GM21576 (cell line): ENCODE measurements at regions not wholly inside any gene's neighbourhood (a gene's known extent, or its start where the extent isn't known, plus 50 kb on each side); places are given as distances from the start of the nearest gene placed in this dataset.

Experiments used
- ATAC-seq: cut with Tn5 transposase; IDR thresholded peaks from one replicate; pipeline ENCODE4 v1.9.1; 2021; ENCODE audit warnings: mild to moderate bottlenecking, moderate library complexity; ENCODE audit not compliant: unreplicated experiment

DNA sequence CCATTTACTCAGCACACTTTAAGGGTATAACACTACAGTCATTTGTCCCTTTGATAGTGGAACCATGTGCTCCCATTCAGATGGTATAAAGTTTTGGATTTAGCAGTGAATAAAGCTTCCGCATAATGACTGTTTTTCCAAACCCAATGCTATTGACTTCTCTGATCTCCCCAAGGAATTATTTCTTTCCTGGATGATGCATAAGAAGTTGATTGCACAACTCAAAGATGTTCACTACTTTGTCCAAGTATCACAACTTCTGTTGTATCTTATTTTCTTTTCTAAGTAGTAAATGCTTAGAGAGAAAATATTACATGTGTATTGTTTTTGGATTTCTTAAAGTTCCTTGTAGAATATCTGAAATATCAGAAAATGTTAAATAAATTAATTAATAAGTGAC is 300.2 kb downstream of the GPM6A start:
- no peak for ATAC-seq

GRCh38 chr4:175514174-175514573 is 297.9 kb downstream of the GPM6A start:
- no peak for ATAC-seq

- ATAC-seq: no peak
Observed at GRCh38 chr4:175530655-175531054, 281.4 kb downstream of the GPM6A start.

DNA sequence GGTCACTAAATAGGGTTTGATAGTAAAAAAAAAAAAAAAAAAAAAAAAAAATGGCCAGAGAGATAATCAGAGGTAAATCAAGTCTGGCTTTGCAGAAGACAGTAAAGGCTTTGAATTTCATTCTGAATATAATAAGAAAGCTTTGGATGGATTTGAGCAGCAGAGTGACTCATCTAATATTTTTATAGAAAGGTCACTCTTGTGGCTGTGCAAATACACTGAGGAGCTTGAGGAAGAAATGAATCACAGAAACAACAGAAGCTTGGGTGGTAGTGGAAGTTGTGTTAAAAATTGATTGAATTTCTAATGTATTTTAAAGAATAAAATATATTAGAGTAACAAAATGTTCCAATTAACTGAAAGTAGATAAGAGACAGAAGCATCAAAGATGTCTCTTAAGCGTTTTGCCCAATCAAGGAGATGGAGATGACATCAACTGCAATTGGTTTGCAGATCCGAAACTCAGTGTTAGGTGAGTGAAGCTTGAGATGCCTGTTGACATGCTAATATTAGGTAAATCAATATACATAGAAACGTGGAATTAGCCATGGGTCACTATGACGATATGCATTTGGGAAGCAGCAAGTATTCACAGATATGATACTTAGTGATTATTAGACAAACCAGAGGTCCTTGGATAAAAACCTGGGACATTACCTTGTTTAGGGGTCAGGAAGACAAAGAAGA is 280.5 kb downstream of the GPM6A start:
- ATAC-seq: no peak

DNA sequence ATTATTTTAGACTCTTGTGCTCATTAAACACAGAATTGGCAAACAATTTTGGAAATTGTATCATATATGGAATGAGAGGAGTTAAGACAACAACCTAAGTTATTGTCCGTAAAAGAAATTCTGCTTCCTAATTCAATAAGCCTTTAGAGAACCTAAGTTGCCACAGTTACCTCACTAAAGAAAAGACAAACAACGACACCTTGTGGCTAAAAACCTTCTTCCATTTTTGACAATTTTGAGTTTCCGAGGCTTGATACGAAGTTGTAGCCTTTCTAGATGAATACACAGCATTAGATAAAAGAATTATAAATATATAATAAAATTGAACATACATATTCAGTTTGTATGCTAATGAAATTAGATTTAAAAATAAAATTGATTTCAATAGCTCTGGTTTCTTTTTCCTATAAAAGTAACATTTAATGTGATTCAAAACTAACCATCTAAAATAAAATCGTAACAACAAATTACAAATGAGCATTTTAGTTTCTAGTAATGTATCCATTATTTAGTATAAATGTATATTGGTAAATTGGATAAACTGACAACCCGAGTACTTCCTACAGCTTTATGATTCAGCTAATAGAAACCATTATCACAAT is 275.1 kb downstream of the GPM6A start:
- ATAC-seq: peak; percentile 64

DNA sequence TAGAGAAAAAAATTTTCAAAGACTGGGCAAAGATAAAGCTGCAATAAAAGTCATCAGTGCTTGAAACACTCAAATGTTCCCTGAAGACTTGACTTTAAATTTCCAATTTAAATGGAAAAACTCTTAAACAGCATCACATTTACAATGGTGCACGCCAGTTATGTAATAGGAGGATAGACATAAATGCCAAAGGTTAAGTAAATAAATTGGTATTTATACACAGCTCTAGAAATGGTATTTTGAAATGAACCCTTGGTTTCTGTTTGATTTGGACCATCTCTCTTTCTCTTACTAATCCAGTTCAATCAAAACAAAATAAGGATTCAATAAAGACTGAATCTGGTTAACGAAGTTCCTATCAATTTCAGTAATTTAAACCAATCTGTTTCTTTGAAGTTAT is 272.6 kb downstream of the GPM6A start:
- no peak for ATAC-seq

- no peak for ATAC-seq
Observed at GRCh38 chr4:175540151-175540550, 271.9 kb downstream of the GPM6A start.

GRCh38 chr4:175540732-175541131 is 271.3 kb downstream of the GPM6A start:
- no peak for ATAC-seq

DNA sequence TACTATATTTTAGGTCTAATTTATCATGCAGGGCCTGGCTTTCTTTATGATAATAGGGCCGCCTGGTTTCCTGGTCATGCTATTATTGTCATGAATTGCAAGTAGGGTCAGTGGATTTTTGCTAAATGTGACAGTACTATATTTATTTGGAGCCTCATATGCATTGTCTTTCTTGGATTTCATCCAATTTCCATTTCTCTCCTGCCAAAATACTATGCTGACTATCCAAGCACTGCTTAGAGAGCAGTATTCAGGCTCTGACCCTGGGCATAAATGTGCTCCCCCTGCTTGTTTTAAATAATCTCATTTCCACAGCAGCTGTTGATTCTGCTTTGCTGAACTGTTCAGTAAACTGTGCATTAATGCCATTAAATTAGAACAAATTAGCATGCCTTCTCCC is 269.3 kb downstream of the GPM6A start:
- ATAC-seq: no peak

DNA sequence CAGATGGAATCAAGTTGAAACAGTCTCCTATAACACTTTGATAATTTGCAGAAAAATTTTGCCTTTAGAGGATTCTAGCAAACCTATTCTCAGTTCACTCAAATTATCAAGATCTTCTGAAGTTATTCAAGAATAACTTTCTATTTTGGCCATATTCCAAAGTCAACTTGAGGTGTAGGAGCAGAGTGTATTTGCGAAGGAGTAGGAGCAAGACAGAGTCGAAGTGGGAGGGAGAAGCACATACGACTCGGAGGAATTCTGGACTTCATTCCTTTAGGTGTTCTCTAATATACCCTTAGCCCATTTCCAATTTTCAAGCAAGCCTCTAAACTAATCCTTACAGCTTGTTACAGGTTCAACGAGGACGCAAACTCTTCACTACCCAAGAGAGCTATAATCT is 252.9 kb downstream of the GPM6A start:
- ATAC-seq: no peak

- ATAC-seq: no peak
Observed at GRCh38 chr4:175559526-175559925, 252.5 kb downstream of the GPM6A start.

GRCh38 chr4:175560604-175561003 is 251.5 kb downstream of the GPM6A start:
- no peak for ATAC-seq

DNA sequence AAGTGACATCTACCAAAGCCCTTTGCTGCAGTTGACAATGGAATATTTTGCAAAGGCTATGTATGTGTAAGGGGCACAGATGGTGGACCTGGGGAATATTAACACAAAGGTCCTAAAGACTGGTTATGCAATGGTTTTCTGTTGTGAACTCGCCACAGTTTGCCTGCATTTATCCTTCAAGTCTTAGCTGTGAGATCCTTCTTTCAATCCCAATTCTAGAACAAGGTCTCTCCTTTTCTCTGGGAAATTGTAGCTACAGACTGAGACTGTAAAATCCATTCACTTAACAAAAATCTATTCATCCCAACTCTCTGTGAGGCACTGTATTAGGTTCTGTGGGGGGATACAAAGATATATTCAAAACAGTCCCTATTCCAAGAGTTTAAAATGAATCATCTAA is 250.4 kb downstream of the GPM6A start:
- ATAC-seq: no peak

DNA sequence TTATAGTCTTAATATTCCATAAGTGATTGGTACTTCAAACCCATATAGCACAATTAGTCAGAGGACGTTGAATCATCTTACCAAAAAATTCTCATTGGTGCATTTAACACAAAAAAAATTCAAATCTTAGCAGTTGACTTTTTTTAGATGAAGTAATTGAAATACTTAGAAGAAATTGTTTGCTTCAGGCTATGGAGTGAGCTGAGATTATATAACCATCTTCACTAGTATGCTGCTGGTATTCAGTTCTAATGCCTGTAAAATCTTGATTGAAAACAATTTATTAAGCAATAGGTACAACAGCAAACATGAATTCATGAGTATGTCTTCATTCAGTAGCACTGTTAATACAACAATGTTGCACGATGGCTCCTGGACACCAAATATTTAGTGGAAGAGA is 250.0 kb downstream of the GPM6A start:
- no peak for ATAC-seq

GRCh38 chr4:175562542-175562941 is 249.5 kb downstream of the GPM6A start:
- no peak for ATAC-seq
